ENCODE measurements at regions not wholly inside any gene's neighbourhood (a gene's known extent, or its start where the extent isn't known, plus 50 kb on each side); places are given as distances from the start of the nearest gene placed in this dataset.

DNA sequence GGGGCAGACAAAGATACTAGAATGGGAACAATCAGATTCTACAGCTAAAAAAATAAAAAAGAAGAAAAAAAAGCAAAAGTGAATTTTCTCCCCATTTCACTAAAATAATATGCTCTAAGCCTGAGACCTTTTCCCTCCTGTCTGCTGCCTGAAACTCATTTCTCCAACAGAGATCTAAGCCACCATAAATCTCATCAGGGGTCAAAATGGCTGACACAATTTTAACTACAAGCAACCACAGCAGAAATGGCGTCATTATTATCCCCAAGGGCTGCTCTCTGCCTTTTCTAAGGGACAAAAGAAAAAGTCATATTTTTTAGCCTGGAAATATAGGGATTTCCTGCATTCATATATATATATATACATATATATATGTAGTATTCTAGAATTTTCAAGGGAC lies 183.7 kb upstream of the CAMK1G start:
- Histone ChIP-seq H4K20me1 (ENCODE audit: insufficient read depth) (no peaks in the 10 kb centered on the region), H2AFZ (ENCODE audit: low read depth, low read length) (no peak overlapping the region), H3K9me3 (ENCODE audit: low read length) (no peaks in the 10 kb centered on the region), H3K79me2 (replicated peaks; ENCODE audit: insufficient read depth, low read length) (no peaks in the 10 kb centered on the region), H3F3A (ENCODE audit: insufficient read depth, low read length, poor library complexity, severe bottlenecking) (no peaks in the 10 kb centered on the region), H3K9me2 (ENCODE audit: insufficient read depth, low read length) (no peaks in the 10 kb centered on the region), H3K9ac (ENCODE audit: low read length) (no peak overlapping the region), H3K27ac (ENCODE audit: low read length) (no peak overlapping the region), H3K4me2 (ENCODE audit: low read length) (no peak overlapping the region), H3K4me3 (ENCODE audit: low read length) (no peak overlapping the region), H3K27me3 (ENCODE audit: insufficient read depth, low read depth, low read length) (no peaks in the 10 kb centered on the region), H3K36me3 (ENCODE audit: insufficient read depth, low read length) (no peaks in the 10 kb centered on the region)
- no peak for TF ChIP-seq MXI1 (conservative IDR thresholded peaks at IDR 0.05; ENCODE audit: poor library complexity, severe bottlenecking)
- TF ChIP-seq, protein P1, sequence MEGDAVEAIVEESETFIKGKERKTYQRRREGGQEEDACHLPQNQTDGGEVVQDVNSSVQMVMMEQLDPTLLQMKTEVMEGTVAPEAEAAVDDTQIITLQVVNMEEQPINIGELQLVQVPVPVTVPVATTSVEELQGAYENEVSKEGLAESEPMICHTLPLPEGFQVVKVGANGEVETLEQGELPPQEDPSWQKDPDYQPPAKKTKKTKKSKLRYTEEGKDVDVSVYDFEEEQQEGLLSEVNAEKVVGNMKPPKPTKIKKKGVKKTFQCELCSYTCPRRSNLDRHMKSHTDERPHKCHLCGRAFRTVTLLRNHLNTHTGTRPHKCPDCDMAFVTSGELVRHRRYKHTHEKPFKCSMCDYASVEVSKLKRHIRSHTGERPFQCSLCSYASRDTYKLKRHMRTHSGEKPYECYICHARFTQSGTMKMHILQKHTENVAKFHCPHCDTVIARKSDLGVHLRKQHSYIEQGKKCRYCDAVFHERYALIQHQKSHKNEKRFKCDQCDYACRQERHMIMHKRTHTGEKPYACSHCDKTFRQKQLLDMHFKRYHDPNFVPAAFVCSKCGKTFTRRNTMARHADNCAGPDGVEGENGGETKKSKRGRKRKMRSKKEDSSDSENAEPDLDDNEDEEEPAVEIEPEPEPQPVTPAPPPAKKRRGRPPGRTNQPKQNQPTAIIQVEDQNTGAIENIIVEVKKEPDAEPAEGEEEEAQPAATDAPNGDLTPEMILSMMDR (IDR thresholded peaks at IDR 0.05; ENCODE audit: poor library complexity, severe bottlenecking) = no peak
- no peak for TF ChIP-seq POLR2AphosphoS5 (IDR thresholded peaks at IDR 0.05)
- TF ChIP-seq EZH2 (IDR thresholded peaks at IDR 0.05; ENCODE audit: borderline replicate concordance, insufficient read depth, low read length, poor library complexity, severe bottlenecking) = no peak
- no peak for TF ChIP-seq TAF1 (IDR thresholded peaks at IDR 0.05; ENCODE audit: low read depth)
- TF ChIP-seq SMC3 (conservative IDR thresholded peaks at IDR 0.05; ENCODE audit: poor library complexity) = no peak
- TF ChIP-seq, protein P2, sequence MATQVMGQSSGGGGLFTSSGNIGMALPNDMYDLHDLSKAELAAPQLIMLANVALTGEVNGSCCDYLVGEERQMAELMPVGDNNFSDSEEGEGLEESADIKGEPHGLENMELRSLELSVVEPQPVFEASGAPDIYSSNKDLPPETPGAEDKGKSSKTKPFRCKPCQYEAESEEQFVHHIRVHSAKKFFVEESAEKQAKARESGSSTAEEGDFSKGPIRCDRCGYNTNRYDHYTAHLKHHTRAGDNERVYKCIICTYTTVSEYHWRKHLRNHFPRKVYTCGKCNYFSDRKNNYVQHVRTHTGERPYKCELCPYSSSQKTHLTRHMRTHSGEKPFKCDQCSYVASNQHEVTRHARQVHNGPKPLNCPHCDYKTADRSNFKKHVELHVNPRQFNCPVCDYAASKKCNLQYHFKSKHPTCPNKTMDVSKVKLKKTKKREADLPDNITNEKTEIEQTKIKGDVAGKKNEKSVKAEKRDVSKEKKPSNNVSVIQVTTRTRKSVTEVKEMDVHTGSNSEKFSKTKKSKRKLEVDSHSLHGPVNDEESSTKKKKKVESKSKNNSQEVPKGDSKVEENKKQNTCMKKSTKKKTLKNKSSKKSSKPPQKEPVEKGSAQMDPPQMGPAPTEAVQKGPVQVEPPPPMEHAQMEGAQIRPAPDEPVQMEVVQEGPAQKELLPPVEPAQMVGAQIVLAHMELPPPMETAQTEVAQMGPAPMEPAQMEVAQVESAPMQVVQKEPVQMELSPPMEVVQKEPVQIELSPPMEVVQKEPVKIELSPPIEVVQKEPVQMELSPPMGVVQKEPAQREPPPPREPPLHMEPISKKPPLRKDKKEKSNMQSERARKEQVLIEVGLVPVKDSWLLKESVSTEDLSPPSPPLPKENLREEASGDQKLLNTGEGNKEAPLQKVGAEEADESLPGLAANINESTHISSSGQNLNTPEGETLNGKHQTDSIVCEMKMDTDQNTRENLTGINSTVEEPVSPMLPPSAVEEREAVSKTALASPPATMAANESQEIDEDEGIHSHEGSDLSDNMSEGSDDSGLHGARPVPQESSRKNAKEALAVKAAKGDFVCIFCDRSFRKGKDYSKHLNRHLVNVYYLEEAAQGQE (IDR thresholded peaks at IDR 0.05; ENCODE audit: borderline replicate concordance) = no peak
- no peak for TF ChIP-seq RAD21 (conservative IDR thresholded peaks at IDR 0.05)
- no peak for TF ChIP-seq EP300 (conservative IDR thresholded peaks at IDR 0.05; ENCODE audit: poor library complexity, severe bottlenecking)

DNA sequence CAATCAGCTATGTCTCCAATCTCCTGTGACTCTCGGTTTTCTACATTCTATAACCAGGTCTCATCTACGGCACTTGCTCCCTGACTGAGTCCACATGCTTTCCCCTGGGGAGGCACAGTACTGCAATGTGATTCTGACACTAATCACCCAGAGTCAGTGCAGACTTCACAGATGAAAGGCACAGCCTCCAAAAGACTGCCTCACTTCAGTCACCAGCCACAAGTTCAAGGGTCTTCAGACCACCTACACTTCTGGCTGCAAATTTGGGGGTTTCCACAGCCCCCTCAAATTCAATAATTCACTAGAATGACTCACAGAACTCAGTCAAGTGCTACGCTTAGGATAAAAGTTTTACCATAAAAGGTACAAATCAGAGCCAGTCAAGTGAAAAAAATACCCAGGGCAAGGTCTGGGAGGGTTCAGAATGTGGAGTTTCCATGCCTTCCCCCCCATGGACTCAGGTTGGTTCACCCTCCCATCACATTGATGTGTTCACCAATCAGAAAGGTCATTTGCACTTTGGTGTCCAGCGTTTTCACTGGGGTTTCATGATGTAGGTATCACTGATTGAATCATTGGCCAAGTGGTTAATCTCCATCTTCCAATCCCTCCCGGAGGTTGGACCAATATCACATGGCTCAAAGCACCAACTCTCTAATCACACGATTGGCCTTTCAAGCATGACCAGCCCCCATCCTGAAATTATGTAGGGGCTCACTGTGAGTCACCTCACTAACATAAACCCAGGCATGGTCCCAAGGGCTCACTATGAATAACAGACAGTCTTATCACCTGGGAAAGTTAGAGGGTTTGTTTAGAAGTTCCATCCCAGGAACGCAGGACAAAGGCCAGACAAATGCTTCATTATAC lies 182.9 kb upstream of the CAMK1G start:
- no peaks in the 10 kb centered on the region for H3K79me2 ChIP-seq (replicated peaks; ENCODE audit: insufficient read depth, low read length)
- H3K27me3 ChIP-seq (ENCODE audit: insufficient read depth, low read depth, low read length) = no peaks in the 10 kb centered on the region
- H3K4me3 ChIP-seq (ENCODE audit: low read length) = no peak overlapping the region
- no peaks in the 10 kb centered on the region for H3K9me2 ChIP-seq (ENCODE audit: insufficient read depth, low read length)
- TF ChIP-seq MXI1 (conservative IDR thresholded peaks at IDR 0.05; ENCODE audit: poor library complexity, severe bottlenecking) = no peak
- TF ChIP-seq EP300 (conservative IDR thresholded peaks at IDR 0.05; ENCODE audit: poor library complexity, severe bottlenecking) = no peak
- no peak for TF ChIP-seq SMC3 (conservative IDR thresholded peaks at IDR 0.05; ENCODE audit: poor library complexity)
- no peak for TF ChIP-seq RAD21 (conservative IDR thresholded peaks at IDR 0.05)
- no peak for TF ChIP-seq TAF1 (IDR thresholded peaks at IDR 0.05; ENCODE audit: low read depth)
- TF ChIP-seq, protein P2 (IDR thresholded peaks at IDR 0.05; ENCODE audit: borderline replicate concordance) = no peak
- TF ChIP-seq POLR2AphosphoS5 (IDR thresholded peaks at IDR 0.05) = no peak
- TF ChIP-seq, protein P1 (IDR thresholded peaks at IDR 0.05; ENCODE audit: poor library complexity, severe bottlenecking) = no peak
- no peak for TF ChIP-seq EZH2 (IDR thresholded peaks at IDR 0.05; ENCODE audit: borderline replicate concordance, insufficient read depth, low read length, poor library complexity, severe bottlenecking)
- H3K9me3 ChIP-seq (ENCODE audit: low read length) = no peaks in the 10 kb centered on the region
- no peak overlapping the region for H3K4me2 ChIP-seq (ENCODE audit: low read length)
- H3K36me3 ChIP-seq (ENCODE audit: insufficient read depth, low read length) = no peaks in the 10 kb centered on the region
- no peaks in the 10 kb centered on the region for H4K20me1 ChIP-seq (ENCODE audit: insufficient read depth)
- H3K9ac ChIP-seq (ENCODE audit: low read length) = no peak overlapping the region
- no peak overlapping the region for H2AFZ ChIP-seq (ENCODE audit: low read depth, low read length)
- no peak overlapping the region for H3K27ac ChIP-seq (ENCODE audit: low read length)
- no peaks in the 10 kb centered on the region for H3F3A ChIP-seq (ENCODE audit: insufficient read depth, low read length, poor library complexity, severe bottlenecking)
